ENCODE measurements at regions not wholly inside any gene's neighbourhood (a gene's known extent, or its start where the extent isn't known, plus 50 kb on each side); places are given as distances from the start of the nearest gene placed in this dataset.
"Not testable (repeated sequence)": the region's sequence is repeated elsewhere in the genome, so short reads cannot be mapped to it uniquely, and the experiment has no call there.

- DNase-seq (ENCODE audit: low spot score), result no peak
Observed at GRCh38 chr15:56811586-56811985, 78.3 kb upstream of the ZNF280D start.

GRCh38 chr15:56808160-56808559 is 74.9 kb upstream of the ZNF280D start:
- DNase-seq (ENCODE audit: low spot score), result no peak

GRCh38 chr15:56806148-56806536 is 72.8 kb upstream of the ZNF280D start:
- DNase-seq (ENCODE audit: low spot score), result no peak

GRCh38 chr15:56805466-56806147 is 72.3 kb upstream of the ZNF280D start:
- DNase-seq (ENCODE audit: low spot score), result peak; percentile 80

- peak; percentile 16 for DNase-seq (ENCODE audit: low spot score)
Observed at GRCh38 chr15:56804938-56805337, 71.6 kb upstream of the ZNF280D start.

GRCh38 chr15:56804279-56804678 is 71.0 kb upstream of the ZNF280D start:
- DNase-seq (ENCODE audit: low spot score), result no peak

GRCh38 chr15:56802161-56802560 is 68.9 kb upstream of the ZNF280D start:
- no peak for DNase-seq (ENCODE audit: low spot score)

- DNase-seq (ENCODE audit: low spot score), result no peak
Observed at GRCh38 chr15:56798639-56799038, 65.3 kb upstream of the ZNF280D start.

- DNase-seq (ENCODE audit: low spot score), result no peak
Observed at GRCh38 chr15:56797720-56798275, 64.5 kb upstream of the ZNF280D start.

- DNase-seq (ENCODE audit: low spot score), result no peak
Observed at GRCh38 chr15:56795502-56795901, 62.2 kb upstream of the ZNF280D start.

- DNase-seq (ENCODE audit: low spot score), result no peak
Observed at GRCh38 chr15:56794553-56795329, 61.4 kb upstream of the ZNF280D start.

- no peak for DNase-seq (ENCODE audit: low spot score)
Observed at GRCh38 chr15:56794165-56794552, 60.9 kb upstream of the ZNF280D start.

GRCh38 chr15:56792211-56792610 is 58.9 kb upstream of the ZNF280D start:
- DNase-seq (ENCODE audit: low spot score), result no peak

GRCh38 chr15:56791521-56791920 is 58.2 kb upstream of the ZNF280D start:
- DNase-seq (ENCODE audit: low spot score), result not testable (repeated sequence)

GRCh38 chr15:56788359-56788758 is 55.0 kb upstream of the ZNF280D start:
- no peak for DNase-seq (ENCODE audit: low spot score)

GRCh38 chr15:56786966-56787365 is 53.7 kb upstream of the ZNF280D start:
- DNase-seq (ENCODE audit: low spot score), result no peak

GRCh38 chr15:56783857-56784661 is 50.8 kb upstream of the ZNF280D start:
- no peak for DNase-seq (ENCODE audit: low spot score)

- DNase-seq (ENCODE audit: low spot score), result no peak
Observed at GRCh38 chr15:56783156-56783856, 50.0 kb upstream of the ZNF280D start.

All from Ammon's horn (tissue), 1 donor.